ENCODE measurements at regions not wholly inside any gene's neighbourhood (a gene's known extent, or its start where the extent isn't known, plus 50 kb on each side); places are given as distances from the start of the nearest gene placed in this dataset.
"Not testable (repeated sequence)": the region's sequence is repeated elsewhere in the genome, so short reads cannot be mapped to it uniquely, and the experiment has no call there.

GRCh38 chr1:222182641-222183040, 365.3 kb downstream of the HHIPL2 start:
- DNase-seq (no peak), ATAC-seq (no peak)
- no peak overlapping the region for H3K27ac ChIP-seq
- TF ChIP-seq, protein P1, sequence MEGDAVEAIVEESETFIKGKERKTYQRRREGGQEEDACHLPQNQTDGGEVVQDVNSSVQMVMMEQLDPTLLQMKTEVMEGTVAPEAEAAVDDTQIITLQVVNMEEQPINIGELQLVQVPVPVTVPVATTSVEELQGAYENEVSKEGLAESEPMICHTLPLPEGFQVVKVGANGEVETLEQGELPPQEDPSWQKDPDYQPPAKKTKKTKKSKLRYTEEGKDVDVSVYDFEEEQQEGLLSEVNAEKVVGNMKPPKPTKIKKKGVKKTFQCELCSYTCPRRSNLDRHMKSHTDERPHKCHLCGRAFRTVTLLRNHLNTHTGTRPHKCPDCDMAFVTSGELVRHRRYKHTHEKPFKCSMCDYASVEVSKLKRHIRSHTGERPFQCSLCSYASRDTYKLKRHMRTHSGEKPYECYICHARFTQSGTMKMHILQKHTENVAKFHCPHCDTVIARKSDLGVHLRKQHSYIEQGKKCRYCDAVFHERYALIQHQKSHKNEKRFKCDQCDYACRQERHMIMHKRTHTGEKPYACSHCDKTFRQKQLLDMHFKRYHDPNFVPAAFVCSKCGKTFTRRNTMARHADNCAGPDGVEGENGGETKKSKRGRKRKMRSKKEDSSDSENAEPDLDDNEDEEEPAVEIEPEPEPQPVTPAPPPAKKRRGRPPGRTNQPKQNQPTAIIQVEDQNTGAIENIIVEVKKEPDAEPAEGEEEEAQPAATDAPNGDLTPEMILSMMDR (IDR thresholded peaks at IDR 0.05): no peak
- TF ChIP-seq POLR2A (IDR thresholded peaks at IDR 0.05): no peak
- H3K9me3 ChIP-seq: no peaks in the 10 kb centered on the region
- no peaks in the 10 kb centered on the region for H3K4me1 ChIP-seq
- intact Hi-C loops (cut with DNase I): no loop called here
- no peak overlapping the region for H3K4me3 ChIP-seq
- no peaks in the 10 kb centered on the region for H3K27me3 ChIP-seq
- H3K36me3 ChIP-seq (replicated peaks in 1 of 2; ENCODE audit: insufficient read depth in 1 of 2, low read depth in 2 of 2): no peaks in the 10 kb centered on the region

- TF ChIP-seq POLR2A (IDR thresholded peaks at IDR 0.05): no peak
- TF ChIP-seq, protein P1 (IDR thresholded peaks at IDR 0.05): no peak
- H3K4me3 ChIP-seq: no peak overlapping the region
- DNase-seq (no peak), ATAC-seq (no peak)
- no peak overlapping the region for H3K27ac ChIP-seq
- H3K9me3 ChIP-seq: no peaks in the 10 kb centered on the region
- H3K4me1 ChIP-seq: no peaks in the 10 kb centered on the region
- 76 to 89% methylated on average over 1 of the region's 1 CpG for WGBS, 2 donors
- intact Hi-C loops (cut with DNase I): no loop called here
- H3K27me3 ChIP-seq: no peaks in the 10 kb centered on the region
- H3K36me3 ChIP-seq (replicated peaks in 1 of 2; ENCODE audit: insufficient read depth in 1 of 2, low read depth in 2 of 2): no peaks in the 10 kb centered on the region
These were observed 366.7 kb downstream of the HHIPL2 start for GRCh38 chr1:222181191-222181590.

DNA sequence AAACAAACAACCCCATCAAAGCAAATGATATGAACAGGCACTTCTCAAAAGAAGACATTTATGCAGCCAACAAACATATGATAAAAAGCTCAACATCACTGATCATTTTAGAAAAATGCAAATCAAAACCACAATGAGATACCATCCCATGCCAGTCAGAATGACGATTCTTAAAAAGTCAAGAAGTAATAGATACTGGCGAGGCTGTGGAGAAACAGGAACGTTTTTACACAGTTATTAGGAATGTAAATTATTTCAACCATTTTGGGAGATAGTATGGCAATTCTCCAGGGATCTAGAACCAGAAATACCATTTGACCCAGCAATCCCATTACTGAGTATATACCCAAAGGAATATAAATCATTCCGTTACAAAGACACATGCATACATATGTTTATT, 370.4 kb downstream of the HHIPL2 start:
- H3K36me3 ChIP-seq (replicated peaks in 1 of 2; ENCODE audit: insufficient read depth in 1 of 2, low read depth in 2 of 2); H3K4me1 ChIP-seq; H3K4me3 ChIP-seq; H3K9me3 ChIP-seq; H3K27ac ChIP-seq; ATAC-seq; H3K27me3 ChIP-seq; DNase-seq; intact Hi-C loops (cut with DNase I): not testable (repeated sequence)
- WGBS, 2 donors: 53 to 56% methylated on average over 4 of the region's 4 CpGs

GRCh38 chr1:222171005-222171404, 376.9 kb downstream of the HHIPL2 start:
- intact Hi-C loops (cut with DNase I): no loop called here
- H3K4me1 ChIP-seq: no peaks in the 10 kb centered on the region
- no peak overlapping the region for H3K27ac ChIP-seq
- H3K4me3 ChIP-seq: no peak overlapping the region
- DNase-seq (peak in 2 of 4 donors; percentile 14 to 26), ATAC-seq (peak; percentile 52)
- H3K27me3 ChIP-seq: no peaks in the 10 kb centered on the region
- WGBS, 2 donors: 29 to 33% methylated on average over 2 of the region's 2 CpGs
- peaks cover 0 to 6% (median 0%) of the 10 kb centered on the region in 3 donors for H3K9me3 ChIP-seq
- TF ChIP-seq, protein P1 (IDR thresholded peaks at IDR 0.05): peak in 6 of 7 experiments; percentile 28 to 59 (median 52)
- no peak for TF ChIP-seq POLR2A (IDR thresholded peaks at IDR 0.05)
- H3K36me3 ChIP-seq (replicated peaks in 1 of 2; ENCODE audit: insufficient read depth in 1 of 2, low read depth in 2 of 2): no peaks in the 10 kb centered on the region

GRCh38 chr1:222168621-222169020, 379.3 kb downstream of the HHIPL2 start:
- H3K27me3 ChIP-seq: no peaks in the 10 kb centered on the region
- no peak for ATAC-seq
- TF ChIP-seq POLR2A (IDR thresholded peaks at IDR 0.05): no peak
- TF ChIP-seq, protein P1 (IDR thresholded peaks at IDR 0.05): no peak
- no peaks in the 10 kb centered on the region for H3K36me3 ChIP-seq (replicated peaks in 1 of 2; ENCODE audit: insufficient read depth in 1 of 2, low read depth in 2 of 2)
- no peak overlapping the region for H3K27ac ChIP-seq
- H3K4me3 ChIP-seq: no peak overlapping the region
- DNase-seq: no peak
- no peaks in the 10 kb centered on the region for H3K4me1 ChIP-seq
- WGBS, 2 donors: 55 to 60% methylated on average over 1 of the region's 1 CpG
- intact Hi-C loops (cut with DNase I): no loop called here
- peaks cover 0 to 6% (median 0%) of the 10 kb centered on the region in 3 donors for H3K9me3 ChIP-seq
